ENCODE measurements at regions not wholly inside any gene's neighbourhood (a gene's known extent, or its start where the extent isn't known, plus 50 kb on each side); places are given as distances from the start of the nearest gene placed in this dataset.

GRCh38 chr7:136278057-136278456, 300.9 kb upstream of the MTPN start:
- TF ChIP-seq CTCF (IDR thresholded peaks at IDR 0.05) (no peak), POLR2A (IDR thresholded peaks at IDR 0.05) (no peak), POLR2AphosphoS5 (IDR thresholded peaks at IDR 0.05) (no peak)

Measured in upper lobe of left lung (tissue), 4 donors.